Dendritic cell treated with granulocyte-macrophage colony-stimulating factor and Interleukin-4, amounts not matched to agents 40 ng/mL and 50 ng/mL, for 4 days (primary cell): ENCODE measurements at regions not wholly inside any gene's neighbourhood (a gene's known extent, or its start where the extent isn't known, plus 50 kb on each side); places are given as distances from the start of the nearest gene placed in this dataset.
"Not testable (repeated sequence)": the region's sequence is repeated elsewhere in the genome, so short reads cannot be mapped to it uniquely, and the experiment has no call there.

Source experiments
- H3K27ac Mint-ChIP-seq: one replicate; pipeline ENCODE4 v1.8.0; 2022; ENCODE audit warnings: mild to moderate bottlenecking, mixed read lengths
- H3K27me3 Mint-ChIP-seq: one replicate; pipeline ENCODE4 v1.8.0; 2022; ENCODE audit warnings: mild to moderate bottlenecking, mixed read lengths
- H3K36me3 Mint-ChIP-seq: one replicate; pipeline ENCODE4 v1.8.0; 2022; ENCODE audit warnings: low read depth, mixed read lengths
- H3K4me1 Mint-ChIP-seq: one replicate; pipeline ENCODE4 v1.8.0; 2022; ENCODE audit warnings: low read depth, mixed read lengths
- H3K4me3 Mint-ChIP-seq: one replicate; pipeline ENCODE4 v1.8.0; 2022; ENCODE audit warnings: mild to moderate bottlenecking, moderate library complexity, mixed read lengths
- H3K9me3 Mint-ChIP-seq: one replicate; pipeline ENCODE4 v1.8.0; 2022; ENCODE audit warnings: mixed read lengths
- intact Hi-C: fragments of 100-400 bp; cut with micrococcal nuclease; formaldehyde crosslinking; loops from one replicate; pipeline ENCODE4 v1.15.0; 2022

DNA sequence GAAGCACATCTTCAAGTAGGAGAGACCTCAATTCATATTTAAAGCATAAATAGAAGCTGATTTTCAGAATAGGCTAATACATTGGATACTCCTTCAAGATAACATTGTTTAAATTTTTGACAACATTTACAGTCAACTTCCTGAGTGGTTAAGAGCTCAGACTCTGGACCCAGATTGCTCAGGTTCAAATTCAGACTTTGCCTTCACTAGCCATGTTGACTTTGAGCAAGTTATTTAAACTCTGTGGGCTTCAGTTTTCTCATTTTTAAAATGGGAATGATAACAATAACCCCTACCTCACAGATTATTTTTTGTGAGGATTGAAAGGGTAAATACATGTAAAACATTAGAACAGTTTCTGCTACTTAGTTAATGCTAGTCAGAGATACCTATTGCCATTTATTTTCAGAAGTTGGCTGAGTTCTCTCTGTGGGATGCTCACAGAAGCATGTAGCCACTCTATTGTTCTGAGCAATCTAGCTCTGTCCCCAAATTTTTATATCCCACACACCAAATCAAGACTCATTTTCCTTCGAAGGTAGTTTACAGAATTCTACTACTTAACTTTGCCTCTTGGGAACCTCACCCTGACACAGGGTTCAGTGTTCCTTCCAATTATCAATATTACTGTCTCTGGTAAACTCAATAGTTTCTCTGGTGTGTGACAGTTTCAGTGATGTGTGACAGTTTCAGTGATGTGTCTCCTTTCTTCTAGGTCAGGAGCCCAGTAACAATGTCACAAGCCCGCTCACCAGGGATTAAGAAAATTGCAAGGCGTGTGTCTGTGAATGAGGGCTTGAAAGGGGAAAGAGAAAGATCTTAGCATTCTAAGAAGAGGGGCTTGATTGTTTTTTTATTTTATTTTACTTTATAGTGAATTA is 79.4 kb upstream of the OSTN start:
- H3K36me3 Mint-ChIP-seq = no peaks in the 10 kb centered on the region
- H3K4me1 Mint-ChIP-seq = no peaks in the 10 kb centered on the region
- H3K27ac Mint-ChIP-seq = no peak overlapping the region
- intact Hi-C loops = no loop called here
- no peaks in the 10 kb centered on the region for H3K9me3 Mint-ChIP-seq
- H3K4me3 Mint-ChIP-seq = no peak overlapping the region
- no peaks in the 10 kb centered on the region for H3K27me3 Mint-ChIP-seq

DNA sequence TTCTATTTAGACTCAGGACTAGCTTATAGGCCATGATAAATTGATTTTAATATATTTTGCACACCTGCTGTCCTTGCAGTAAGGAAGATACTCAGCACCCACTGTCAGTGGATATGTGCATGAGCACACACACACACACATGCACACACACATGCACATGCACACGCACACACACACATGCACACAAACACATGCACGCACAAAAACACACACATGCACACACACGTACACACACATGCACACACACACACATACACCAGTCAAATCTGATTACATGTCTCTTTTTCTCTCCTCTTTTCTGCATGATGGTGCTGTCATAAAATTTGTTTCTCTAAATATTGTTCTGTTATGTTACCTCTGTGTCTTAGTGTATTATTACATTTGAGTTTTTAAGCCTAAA is 87.3 kb upstream of the OSTN start:
- no peaks in the 10 kb centered on the region for H3K27me3 Mint-ChIP-seq
- H3K4me3 Mint-ChIP-seq = no peak overlapping the region
- H3K4me1 Mint-ChIP-seq = no peaks in the 10 kb centered on the region
- H3K36me3 Mint-ChIP-seq = no peaks in the 10 kb centered on the region
- H3K27ac Mint-ChIP-seq = no peak overlapping the region
- intact Hi-C loops = no loop called here
- H3K9me3 Mint-ChIP-seq = peaks cover 10% of the 10 kb centered on the region

DNA sequence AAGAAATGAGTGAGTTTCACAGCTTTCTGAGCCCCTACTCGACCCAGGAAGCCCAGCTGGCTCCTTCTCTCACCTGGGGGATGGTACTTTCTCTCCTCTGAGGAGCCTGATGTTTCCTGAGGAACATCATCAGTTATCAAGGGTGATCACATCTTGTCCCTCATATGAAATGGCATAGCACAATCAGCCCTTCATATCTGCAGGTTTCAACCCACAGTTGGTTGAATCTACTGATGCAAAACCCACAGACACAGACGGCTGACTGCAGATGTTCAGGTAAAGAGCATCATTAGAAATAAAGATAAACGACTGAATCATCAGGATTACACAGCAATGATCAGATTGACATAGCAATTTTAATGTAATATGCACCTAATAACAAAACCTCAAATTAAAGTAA is 93.6 kb upstream of the OSTN start:
- Mint-ChIP-seq H3K27me3 (no peaks in the 10 kb centered on the region), H3K9me3 (peaks cover 26% of the 10 kb centered on the region), H3K4me1 (no peaks in the 10 kb centered on the region), H3K36me3 (no peaks in the 10 kb centered on the region), H3K4me3 (no peak overlapping the region), H3K27ac (no peak overlapping the region)
- intact Hi-C loops = no loop called here

DNA sequence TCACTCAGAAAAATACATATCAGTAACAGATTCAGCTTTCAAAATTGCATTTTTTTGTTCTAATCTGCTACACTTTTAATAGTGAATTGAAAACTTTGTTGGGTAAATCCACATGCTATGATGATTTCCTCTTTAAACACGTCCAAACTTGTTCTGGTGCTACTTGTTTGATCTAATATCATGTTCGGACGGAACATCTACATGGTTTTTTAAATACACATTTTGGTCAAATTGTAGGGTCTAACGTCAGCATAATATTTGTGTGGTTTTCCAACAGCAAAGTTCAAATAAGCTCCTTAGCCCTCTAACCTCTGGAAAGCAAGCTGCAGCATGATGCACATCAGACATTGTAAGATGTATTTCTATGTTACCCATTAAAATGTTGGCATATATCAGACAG is 98.5 kb upstream of the OSTN start:
- Mint-ChIP-seq H3K27me3 (no peaks in the 10 kb centered on the region), H3K27ac (no peak overlapping the region), H3K4me1 (no peaks in the 10 kb centered on the region), H3K9me3 (peaks cover 13% of the 10 kb centered on the region), H3K4me3 (no peak overlapping the region), H3K36me3 (no peaks in the 10 kb centered on the region)
- intact Hi-C loops = no loop called here

DNA sequence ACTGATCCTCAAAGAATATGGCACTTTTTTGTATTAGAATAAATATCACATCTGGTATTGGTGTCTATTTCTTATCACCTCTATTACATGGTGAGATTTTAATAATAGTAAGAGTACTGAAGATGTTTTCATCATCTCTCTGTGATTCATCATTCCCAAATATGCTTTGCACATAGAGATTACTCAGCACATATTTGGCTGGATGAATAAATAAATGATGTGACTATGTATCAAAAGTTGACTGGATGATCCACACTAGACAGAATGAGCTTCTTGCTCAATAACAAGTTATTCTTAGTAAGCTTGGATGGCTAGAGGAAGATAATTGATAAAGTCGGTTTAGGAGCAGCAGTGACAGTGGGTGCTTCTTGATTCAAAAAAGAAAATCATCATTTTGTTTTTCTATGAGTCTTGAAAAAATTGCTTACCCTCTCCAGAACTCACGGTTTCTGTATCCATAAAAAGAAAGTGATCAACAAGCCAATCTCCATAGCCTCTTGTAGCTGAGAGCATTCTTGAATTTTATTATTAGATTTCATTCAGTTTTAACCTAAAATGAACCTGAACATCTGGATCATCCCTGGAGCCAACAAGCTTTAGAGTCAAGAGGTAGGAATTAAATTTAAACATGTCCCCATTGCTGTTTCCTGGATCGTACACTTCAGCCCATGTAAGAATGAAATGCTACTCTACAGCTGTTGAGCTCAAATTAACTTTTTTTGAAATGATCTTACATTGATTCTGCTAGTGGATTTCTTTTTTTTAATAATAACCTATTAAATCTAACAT is 104.8 kb upstream of the OSTN start:
- Mint-ChIP-seq H3K4me3 (no peak overlapping the region), H3K4me1 (no peaks in the 10 kb centered on the region), H3K27ac (no peak overlapping the region), H3K9me3 (no peaks in the 10 kb centered on the region), H3K36me3 (no peaks in the 10 kb centered on the region), H3K27me3 (no peaks in the 10 kb centered on the region)
- intact Hi-C loops = no loop called here

DNA sequence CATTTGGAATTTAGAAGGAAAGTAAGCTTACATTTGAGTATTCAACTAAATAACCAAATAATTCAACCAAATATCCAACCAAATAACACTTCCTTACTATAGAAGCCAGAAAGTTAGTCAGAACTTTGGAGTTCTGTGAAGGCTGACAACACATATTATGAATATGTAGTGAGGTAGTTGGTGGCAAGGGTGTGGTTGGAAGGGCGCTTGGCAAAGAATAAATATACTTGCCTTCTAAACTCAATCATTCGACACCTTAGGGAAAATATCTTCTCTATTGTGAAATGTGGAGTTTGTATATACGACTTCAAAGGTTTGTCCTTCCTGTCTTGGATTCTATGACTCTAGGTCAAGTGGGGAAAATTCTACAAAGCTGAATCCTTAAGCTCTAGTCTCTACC is 111.7 kb upstream of the OSTN start:
- intact Hi-C loops = no loop called here
- Mint-ChIP-seq H3K27me3 (no peaks in the 10 kb centered on the region), H3K27ac (no peak overlapping the region), H3K36me3 (no peaks in the 10 kb centered on the region), H3K4me1 (no peaks in the 10 kb centered on the region), H3K4me3 (no peak overlapping the region), H3K9me3 (no peaks in the 10 kb centered on the region)

DNA sequence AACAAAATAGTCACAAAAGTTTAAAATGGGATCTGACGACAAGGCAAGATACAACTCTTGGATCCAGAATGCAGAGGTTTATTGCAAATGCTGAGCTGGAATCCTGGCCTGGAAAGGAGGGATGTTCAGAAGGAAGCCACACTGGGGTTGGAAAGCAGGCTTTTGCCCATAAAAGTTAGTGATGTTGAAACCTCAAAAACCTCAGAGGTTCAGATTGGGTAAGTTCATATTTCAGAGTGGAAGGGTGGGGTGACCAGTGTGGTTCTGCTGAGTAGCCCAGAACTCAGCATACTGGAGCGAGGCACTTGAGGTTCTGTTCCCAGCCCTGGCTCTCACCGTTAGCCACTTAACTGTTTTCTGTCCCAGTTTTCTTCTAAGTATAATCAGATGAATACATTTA is 114.0 kb upstream of the OSTN start:
- no peak overlapping the region for H3K27ac Mint-ChIP-seq
- H3K27me3 Mint-ChIP-seq = no peaks in the 10 kb centered on the region
- no peaks in the 10 kb centered on the region for H3K36me3 Mint-ChIP-seq
- intact Hi-C loops = no loop called here
- H3K4me3 Mint-ChIP-seq = no peak overlapping the region
- no peaks in the 10 kb centered on the region for H3K4me1 Mint-ChIP-seq
- H3K9me3 Mint-ChIP-seq = peaks cover 20% of the 10 kb centered on the region

DNA sequence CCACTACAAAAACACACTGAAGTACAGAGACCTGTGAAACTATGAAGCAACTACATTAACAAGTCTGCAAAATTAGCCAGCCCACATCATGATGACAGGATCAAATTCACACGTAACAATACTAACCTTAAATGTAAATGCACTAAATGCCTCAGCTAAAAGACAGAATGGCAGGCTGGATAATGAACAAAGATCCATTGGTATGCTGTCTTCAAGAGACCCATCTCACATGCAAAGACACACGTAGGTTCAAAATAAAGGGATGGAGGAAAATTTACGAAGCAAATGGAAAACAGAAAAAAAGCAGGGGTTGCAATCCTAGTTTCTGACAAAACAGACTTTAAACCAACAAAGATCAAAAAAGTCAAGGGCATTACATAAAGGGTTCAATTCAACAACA is 120.1 kb upstream of the OSTN start:
- H3K4me3 Mint-ChIP-seq = not testable (repeated sequence)

DNA sequence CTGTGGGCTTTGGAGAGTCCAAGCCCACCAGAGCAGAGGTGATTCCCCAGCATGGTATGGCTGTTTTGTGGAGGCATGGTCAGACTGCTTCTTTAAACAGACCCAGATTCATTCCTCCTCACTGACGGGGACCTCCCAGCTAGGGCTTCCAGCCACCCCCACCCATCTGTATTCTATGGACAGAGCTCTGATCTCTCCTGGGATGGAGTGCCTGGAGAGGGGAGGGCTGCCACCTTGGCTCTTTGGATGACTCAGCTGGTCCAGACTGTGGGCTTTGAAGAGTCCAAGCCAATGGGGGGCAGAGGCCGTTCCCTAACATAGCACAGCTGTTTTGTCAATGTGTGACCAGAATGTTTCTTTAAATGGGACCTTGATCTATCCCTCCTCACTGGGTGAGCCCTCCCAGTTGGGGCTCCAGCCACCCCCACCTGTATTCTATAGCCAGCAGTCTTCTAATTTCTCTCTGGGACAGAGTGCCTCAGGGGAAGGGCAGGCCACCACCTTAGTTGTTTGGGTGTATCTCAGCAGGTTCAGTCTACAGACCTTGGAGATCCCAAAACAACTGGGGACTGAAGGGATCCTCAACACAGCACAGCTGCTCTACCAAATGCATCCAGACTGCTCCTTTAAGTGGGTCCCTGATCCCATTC is 122.0 kb upstream of the OSTN start:
- Mint-ChIP-seq H3K27me3 (no peaks in the 10 kb centered on the region), H3K27ac (no peak overlapping the region), H3K4me3 (no peak overlapping the region), H3K36me3 (no peaks in the 10 kb centered on the region), H3K4me1 (no peaks in the 10 kb centered on the region), H3K9me3 (peaks cover 52% of the 10 kb centered on the region)
- intact Hi-C loops = no loop called here

More for the DNA sequence above, 120.1 kb upstream of the OSTN start:
- peaks cover 53% of the 10 kb centered on the region for H3K9me3 Mint-ChIP-seq
- H3K4me1 Mint-ChIP-seq, H3K36me3 Mint-ChIP-seq, intact Hi-C loops, H3K27ac Mint-ChIP-seq, H3K27me3 Mint-ChIP-seq: not testable (repeated sequence)

DNA sequence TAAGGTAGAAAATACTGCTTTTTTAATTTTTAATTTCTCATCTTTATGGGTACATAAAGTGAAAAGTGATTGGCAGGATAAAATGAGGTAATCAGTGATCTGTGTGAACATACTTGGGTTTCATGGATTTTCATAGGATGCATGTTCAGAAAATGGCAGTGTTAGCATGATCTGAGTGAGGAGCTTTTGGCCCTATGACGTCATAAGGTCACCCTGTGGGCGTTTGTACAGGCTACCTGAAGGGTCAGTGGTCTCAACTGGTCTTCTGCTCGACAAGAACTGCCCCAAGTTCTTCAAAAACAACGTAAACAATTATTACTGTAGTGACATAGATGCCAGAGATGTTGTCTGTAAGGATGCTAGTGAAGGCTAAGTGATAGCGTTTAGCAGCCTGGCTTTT is 124.5 kb upstream of the OSTN start:
- Mint-ChIP-seq H3K4me1 (no peaks in the 10 kb centered on the region), H3K36me3 (no peaks in the 10 kb centered on the region), H3K4me3 (no peak overlapping the region), H3K27me3 (no peaks in the 10 kb centered on the region), H3K9me3 (peaks cover 27% of the 10 kb centered on the region), H3K27ac (no peak overlapping the region)
- intact Hi-C loops = no loop called here

DNA sequence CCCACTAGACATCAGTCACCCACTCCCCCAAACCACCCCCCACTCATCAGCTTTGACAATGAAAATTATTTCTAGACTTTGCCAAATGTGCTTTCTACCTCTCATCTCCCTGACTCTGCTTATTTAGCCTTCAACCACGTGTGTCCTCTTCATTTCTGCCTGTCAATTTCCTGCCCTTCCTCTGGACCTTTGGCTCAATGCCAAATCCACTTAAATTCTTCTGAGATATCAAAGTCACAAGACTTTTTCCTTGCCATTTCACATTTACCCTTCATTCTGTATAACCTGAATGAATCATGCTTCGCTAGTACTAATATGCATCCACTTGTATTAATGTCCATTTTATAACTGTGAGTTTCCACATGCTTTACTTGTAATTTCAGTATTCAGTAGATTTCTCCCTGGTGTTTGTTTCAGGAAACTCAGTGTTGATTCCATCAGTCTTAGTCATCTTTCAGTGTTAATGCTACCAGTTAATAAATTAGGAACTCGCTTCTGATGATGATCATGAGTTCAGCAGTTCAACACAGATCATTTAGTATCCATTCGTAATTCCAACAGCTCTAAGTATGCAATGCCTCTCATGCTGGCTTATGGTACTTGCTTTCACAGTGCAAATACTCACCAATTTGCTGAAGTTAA is 128.2 kb upstream of the OSTN start:
- Mint-ChIP-seq H3K9me3 (no peaks in the 10 kb centered on the region), H3K4me1 (no peaks in the 10 kb centered on the region), H3K27me3 (no peaks in the 10 kb centered on the region), H3K36me3 (no peaks in the 10 kb centered on the region), H3K27ac (no peak overlapping the region), H3K4me3 (no peak overlapping the region)
- intact Hi-C loops = no loop called here

DNA sequence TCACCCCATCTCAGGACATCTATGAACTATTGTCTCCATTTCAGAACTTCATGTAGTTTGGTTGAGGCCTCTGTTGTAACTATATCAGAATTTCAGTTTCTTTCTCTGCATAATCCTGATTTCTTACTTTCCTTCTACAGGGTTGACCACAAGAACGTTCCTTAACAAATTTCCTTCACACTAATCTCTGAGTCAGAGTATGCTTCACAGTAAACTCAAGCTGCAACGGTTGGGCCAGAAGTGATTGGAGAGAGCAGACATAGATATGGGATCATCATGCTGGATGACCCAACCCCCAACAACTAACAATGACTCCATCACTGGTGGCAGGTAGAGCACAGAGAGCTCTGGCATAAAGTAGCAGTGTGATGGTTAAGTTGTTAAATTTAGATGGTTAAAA is 128.8 kb upstream of the OSTN start:
- H3K9me3 Mint-ChIP-seq = no peaks in the 10 kb centered on the region
- H3K27me3 Mint-ChIP-seq = no peaks in the 10 kb centered on the region
- no peak overlapping the region for H3K27ac Mint-ChIP-seq
- no peaks in the 10 kb centered on the region for H3K36me3 Mint-ChIP-seq
- intact Hi-C loops = no loop called here
- H3K4me3 Mint-ChIP-seq = no peak overlapping the region
- no peaks in the 10 kb centered on the region for H3K4me1 Mint-ChIP-seq

DNA sequence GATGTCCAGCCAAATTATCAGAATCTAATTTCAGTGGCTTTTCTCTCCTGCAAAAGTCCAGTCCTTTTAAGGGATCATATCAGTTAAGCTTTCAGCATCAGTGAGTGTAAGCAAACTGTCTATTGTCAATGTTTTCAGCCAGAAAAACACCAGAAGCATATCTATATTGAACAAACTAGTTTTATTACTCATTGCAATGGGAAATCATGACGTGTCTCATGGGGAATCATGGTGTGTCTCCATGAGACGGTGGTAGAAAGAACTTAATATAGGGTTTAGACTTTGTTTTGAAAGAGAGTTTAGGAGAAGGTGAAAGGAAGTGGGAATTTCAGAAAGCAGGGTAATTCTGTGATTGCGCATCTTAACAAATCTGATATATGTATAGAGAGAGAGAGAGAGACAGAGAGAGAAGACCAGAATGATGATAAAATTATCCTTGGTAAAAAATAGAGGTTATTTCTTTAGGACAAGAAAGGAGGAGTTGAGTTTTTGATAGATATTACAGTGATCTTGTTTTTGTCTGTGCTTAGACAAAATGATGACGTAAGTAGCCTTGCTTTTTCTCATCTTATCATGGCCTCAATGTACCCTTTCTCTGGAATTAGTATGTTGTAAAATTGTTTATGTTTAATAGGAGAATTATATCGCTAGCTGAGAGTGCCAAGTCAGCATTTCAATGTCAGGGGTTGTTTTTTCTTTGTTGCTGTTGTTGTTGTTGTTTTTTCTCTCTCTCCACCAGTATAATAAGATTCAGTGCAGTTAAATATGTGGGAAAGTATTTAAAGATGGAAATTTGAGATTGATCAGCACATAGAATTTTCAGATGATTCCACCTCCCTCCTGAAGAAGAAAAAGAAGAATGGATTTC is 129.9 kb upstream of the OSTN start:
- H3K4me1 Mint-ChIP-seq = no peaks in the 10 kb centered on the region

More for the DNA sequence above, 129.9 kb upstream of the OSTN start:
- intact Hi-C loops = no loop called here
- Mint-ChIP-seq H3K4me3 (no peak overlapping the region), H3K36me3 (no peaks in the 10 kb centered on the region), H3K27me3 (no peaks in the 10 kb centered on the region), H3K9me3 (no peaks in the 10 kb centered on the region), H3K27ac (no peak overlapping the region)
